ENCODE measurements at regions not wholly inside any gene's neighbourhood (a gene's known extent, or its start where the extent isn't known, plus 50 kb on each side); places are given as distances from the start of the nearest gene placed in this dataset.

DNA sequence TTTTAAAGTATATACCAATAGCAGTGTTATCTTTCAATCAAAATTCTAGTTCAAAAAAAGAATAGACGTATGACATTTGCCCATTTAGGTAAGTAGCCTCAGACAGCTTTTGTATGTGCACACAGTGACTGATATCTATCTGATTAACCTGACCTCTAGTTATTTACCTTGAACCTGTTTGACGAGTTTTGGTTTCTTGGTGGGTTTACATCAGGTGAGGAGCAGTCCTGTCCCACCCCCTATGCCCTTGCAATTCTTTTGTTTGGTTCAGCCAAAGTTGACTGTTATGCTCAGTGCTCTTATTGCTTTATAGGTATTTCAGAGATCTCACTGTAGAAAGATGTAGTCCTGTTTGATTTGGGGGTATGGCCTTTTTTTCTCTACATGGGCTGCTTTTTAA, 147.2 kb downstream of the ISOC1 start:
- TF ChIP-seq, protein P1, sequence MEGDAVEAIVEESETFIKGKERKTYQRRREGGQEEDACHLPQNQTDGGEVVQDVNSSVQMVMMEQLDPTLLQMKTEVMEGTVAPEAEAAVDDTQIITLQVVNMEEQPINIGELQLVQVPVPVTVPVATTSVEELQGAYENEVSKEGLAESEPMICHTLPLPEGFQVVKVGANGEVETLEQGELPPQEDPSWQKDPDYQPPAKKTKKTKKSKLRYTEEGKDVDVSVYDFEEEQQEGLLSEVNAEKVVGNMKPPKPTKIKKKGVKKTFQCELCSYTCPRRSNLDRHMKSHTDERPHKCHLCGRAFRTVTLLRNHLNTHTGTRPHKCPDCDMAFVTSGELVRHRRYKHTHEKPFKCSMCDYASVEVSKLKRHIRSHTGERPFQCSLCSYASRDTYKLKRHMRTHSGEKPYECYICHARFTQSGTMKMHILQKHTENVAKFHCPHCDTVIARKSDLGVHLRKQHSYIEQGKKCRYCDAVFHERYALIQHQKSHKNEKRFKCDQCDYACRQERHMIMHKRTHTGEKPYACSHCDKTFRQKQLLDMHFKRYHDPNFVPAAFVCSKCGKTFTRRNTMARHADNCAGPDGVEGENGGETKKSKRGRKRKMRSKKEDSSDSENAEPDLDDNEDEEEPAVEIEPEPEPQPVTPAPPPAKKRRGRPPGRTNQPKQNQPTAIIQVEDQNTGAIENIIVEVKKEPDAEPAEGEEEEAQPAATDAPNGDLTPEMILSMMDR (IDR thresholded peaks at IDR 0.05; ENCODE audit: low read depth, low read length, missing control alignments): no peak
- in situ Hi-C loops (cut with HindIII; ENCODE audit: low sequenced_read_pairs): loop anchor here (5.0 kb wide), 1 partner anchor 74 kb away; no protein-coding TSS in a partner anchor
- no peak for DNase-seq (ENCODE audit: low read depth)
- no peak overlapping the region for H3K4me3 ChIP-seq (ENCODE audit: low read depth, low read length)

DNA sequence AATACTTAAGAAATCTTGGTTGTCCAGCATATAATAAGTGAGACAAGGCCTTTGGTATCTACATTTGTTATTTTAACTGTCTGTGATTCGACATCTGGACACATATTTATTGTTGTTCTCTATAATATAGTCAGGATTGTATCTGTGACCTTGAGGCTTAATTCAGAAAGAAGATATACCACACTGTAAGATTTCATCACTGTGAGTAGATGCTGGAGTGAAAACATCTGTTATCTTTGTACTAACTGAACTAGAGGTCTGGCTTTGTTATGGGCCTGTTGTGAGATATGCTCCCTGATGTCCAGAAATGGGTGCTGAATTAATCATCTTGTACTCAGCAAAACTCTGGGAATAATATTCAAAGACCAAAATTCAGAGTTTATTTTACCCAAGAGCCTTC, 148.5 kb downstream of the ISOC1 start:
- in situ Hi-C loops (cut with HindIII; ENCODE audit: low sequenced_read_pairs): loop anchor here (5.0 kb wide), 1 partner anchor 76 kb away; no protein-coding TSS in a partner anchor
- no peak for DNase-seq (ENCODE audit: low read depth)
- TF ChIP-seq, protein P1 (IDR thresholded peaks at IDR 0.05; ENCODE audit: low read depth, low read length, missing control alignments): no peak
- no peak overlapping the region for H3K4me3 ChIP-seq (ENCODE audit: low read depth, low read length)

DNA sequence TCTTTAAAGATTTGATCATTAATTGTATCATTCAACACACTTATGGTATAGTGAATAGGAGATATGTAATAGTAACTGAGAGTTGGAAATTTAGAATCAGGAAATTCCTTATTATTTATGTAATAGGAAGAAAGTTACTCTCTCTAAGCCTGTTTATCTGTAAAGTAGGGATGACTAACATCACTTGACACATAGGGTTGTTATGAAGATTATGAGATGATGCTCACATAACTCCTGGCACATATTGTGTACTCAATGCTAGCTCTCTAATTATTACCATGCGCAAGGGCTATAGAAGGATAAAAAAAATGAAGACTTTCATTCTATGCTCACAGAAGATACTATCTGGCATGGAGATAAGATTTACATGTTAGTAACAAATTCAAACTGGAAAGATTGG, 149.9 kb downstream of the ISOC1 start:
- H3K4me3 ChIP-seq (ENCODE audit: low read depth, low read length): no peak overlapping the region
- TF ChIP-seq, protein P1 (IDR thresholded peaks at IDR 0.05; ENCODE audit: low read depth, low read length, missing control alignments): no peak
- in situ Hi-C loops (cut with HindIII; ENCODE audit: low sequenced_read_pairs): loop anchor here (5.0 kb wide), 1 partner anchor 77 kb away; no protein-coding TSS in a partner anchor
- DNase-seq (ENCODE audit: low read depth): no peak

DNA sequence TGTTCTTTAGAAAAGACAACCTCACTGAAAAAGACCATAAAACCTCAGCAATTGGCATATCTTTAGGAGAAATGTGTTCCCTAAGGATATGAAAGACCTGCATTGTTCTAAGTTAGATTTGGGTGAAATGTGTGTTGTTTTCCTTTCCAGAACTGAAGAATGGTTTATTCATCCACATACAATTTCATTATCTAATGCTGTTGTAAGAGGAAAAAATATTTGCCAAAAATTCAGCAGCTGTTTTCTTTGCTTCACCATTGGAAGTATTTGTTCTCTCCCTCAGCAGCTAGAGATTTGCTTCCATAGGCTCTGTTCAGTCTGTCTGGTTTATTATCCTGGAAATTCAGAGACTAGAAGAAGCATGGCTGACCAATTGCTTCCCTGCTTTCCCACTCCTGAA, 150.9 kb downstream of the ISOC1 start:
- TF ChIP-seq, protein P1 (IDR thresholded peaks at IDR 0.05; ENCODE audit: low read depth, low read length, missing control alignments): no peak
- H3K4me3 ChIP-seq (ENCODE audit: low read depth, low read length): no peak overlapping the region
- DNase-seq (ENCODE audit: low read depth): no peak
- in situ Hi-C loops (cut with HindIII; ENCODE audit: low sequenced_read_pairs): no loop called here

DNA sequence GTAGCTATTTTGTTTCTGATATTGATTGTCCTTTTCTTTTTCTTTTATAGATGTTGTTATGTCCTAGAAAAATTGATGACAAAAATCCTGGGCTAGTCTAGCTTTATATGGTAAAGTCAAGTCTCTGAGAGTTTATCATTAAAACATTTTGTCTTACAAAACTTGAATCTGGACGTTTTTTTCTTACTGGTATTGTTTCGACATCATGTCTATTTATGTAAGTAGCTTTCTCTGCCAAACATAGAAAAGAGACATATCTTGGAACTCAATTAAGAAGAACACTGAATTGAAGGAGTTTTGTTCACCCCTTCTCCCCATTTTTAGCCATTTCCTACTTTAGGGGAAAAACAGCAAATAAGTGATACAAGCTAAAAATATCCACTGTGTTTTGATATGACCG, 151.5 kb downstream of the ISOC1 start:
- TF ChIP-seq, protein P1 (IDR thresholded peaks at IDR 0.05; ENCODE audit: low read depth, low read length, missing control alignments): no peak
- no peak for DNase-seq (ENCODE audit: low read depth)
- no peak overlapping the region for H3K4me3 ChIP-seq (ENCODE audit: low read depth, low read length)
- in situ Hi-C loops (cut with HindIII; ENCODE audit: low sequenced_read_pairs): no loop called here

DNA sequence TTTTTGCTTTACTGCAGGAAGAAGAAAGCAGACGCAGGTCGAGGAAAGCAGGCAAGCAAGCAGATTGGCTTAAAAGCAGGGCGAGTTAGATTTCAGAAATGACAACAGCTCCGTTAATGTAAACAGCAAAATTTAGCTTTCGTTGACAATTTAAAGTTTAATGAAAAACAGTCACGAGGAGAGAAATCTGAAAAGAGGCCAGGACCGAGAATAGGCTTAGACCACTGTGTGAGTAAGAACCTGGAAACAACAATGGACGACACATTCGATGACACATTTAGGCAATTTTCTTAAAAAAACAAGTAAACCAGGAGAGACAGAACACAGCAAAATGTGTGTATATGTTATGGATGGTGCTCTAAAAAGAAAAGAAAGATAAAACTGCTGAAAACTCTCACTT, 155.3 kb downstream of the ISOC1 start:
- DNase-seq (ENCODE audit: low read depth): no peak
- TF ChIP-seq, protein P1 (IDR thresholded peaks at IDR 0.05; ENCODE audit: low read depth, low read length, missing control alignments): no peak
- in situ Hi-C loops (cut with HindIII; ENCODE audit: low sequenced_read_pairs): no loop called here
- no peak overlapping the region for H3K4me3 ChIP-seq (ENCODE audit: low read depth, low read length)

DNA sequence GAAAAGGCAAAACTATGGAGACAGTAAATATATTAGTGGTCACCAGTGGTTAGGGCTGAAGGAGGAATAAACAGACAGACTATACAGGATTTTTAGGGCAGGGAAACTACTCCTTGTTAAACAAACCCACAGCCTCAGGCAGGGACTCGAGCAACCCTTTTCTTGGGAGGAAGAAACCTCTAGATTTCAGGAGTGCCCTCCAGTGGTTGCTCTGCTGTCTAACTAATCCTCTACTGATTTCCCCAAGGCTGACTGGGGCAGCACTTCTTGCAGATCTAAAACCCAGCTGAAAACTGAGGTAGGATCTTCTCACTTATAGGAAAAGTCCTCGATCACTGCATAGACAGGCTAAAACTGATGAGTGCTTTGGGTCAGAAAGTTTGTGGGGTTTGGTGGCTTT, 176.8 kb downstream of the ISOC1 start:
- no peak for DNase-seq (ENCODE audit: low read depth)
- H3K4me3 ChIP-seq (ENCODE audit: low read depth, low read length): no peak overlapping the region
- in situ Hi-C loops (cut with HindIII; ENCODE audit: low sequenced_read_pairs): no loop called here
- TF ChIP-seq, protein P1 (IDR thresholded peaks at IDR 0.05; ENCODE audit: low read depth, low read length, missing control alignments): no peak
